ENCODE measurements at regions not wholly inside any gene's neighbourhood (a gene's known extent, or its start where the extent isn't known, plus 50 kb on each side); places are given as distances from the start of the nearest gene placed in this dataset.

- no peak for DNase-seq
Measured at GRCh38 chr4:106766519-106766918, 269.6 kb downstream of the DKK2 start.

GRCh38 chr4:106764774-106765173 is 271.3 kb downstream of the DKK2 start:
- no peak for DNase-seq

- no peak for DNase-seq
Measured at GRCh38 chr4:106762666-106763443, 273.3 kb downstream of the DKK2 start.

- DNase-seq = no peak
Measured at GRCh38 chr4:106753426-106753825, 282.7 kb downstream of the DKK2 start.

- DNase-seq = no peak
Measured at GRCh38 chr4:106746451-106746850, 289.7 kb downstream of the DKK2 start.

GRCh38 chr4:106738121-106738520 is 298.0 kb downstream of the DKK2 start:
- DNase-seq = no peak

- DNase-seq = no peak
Measured at GRCh38 chr4:106718548-106718947, 317.6 kb downstream of the DKK2 start.

- no peak for DNase-seq
Measured at GRCh38 chr4:106717091-106717490, 319.0 kb downstream of the DKK2 start.

GRCh38 chr4:106715825-106716224 is 320.3 kb downstream of the DKK2 start:
- no peak for DNase-seq

- DNase-seq = no peak
Measured at GRCh38 chr4:106708464-106708816, 327.7 kb downstream of the DKK2 start.

GRCh38 chr4:106707776-106708463 is 328.2 kb downstream of the DKK2 start:
- no peak for DNase-seq

GRCh38 chr4:106704253-106704870 is 331.8 kb downstream of the DKK2 start:
- DNase-seq = no peak

GRCh38 chr4:106700321-106700720 is 331.7 kb upstream of the GIMD1 start:
- DNase-seq = no peak

GRCh38 chr4:106698621-106699195 is 330.1 kb upstream of the GIMD1 start:
- no peak for DNase-seq

- DNase-seq = no peak
Measured at GRCh38 chr4:106695501-106696262, 327.1 kb upstream of the GIMD1 start.

- no peak for DNase-seq
Measured at GRCh38 chr4:106694232-106694631, 325.7 kb upstream of the GIMD1 start.

GRCh38 chr4:106691749-106692148 is 323.2 kb upstream of the GIMD1 start:
- no peak for DNase-seq

- no peak for DNase-seq
Measured at GRCh38 chr4:106690487-106690886, 321.9 kb upstream of the GIMD1 start.

- no peak for DNase-seq
Measured at GRCh38 chr4:106687026-106687425, 318.4 kb upstream of the GIMD1 start.

GRCh38 chr4:106681381-106681921 is 312.9 kb upstream of the GIMD1 start:
- DNase-seq = no peak

GRCh38 chr4:106679063-106679462 is 310.5 kb upstream of the GIMD1 start:
- DNase-seq = no peak

- DNase-seq = no peak
Measured at GRCh38 chr4:106677213-106677612, 308.6 kb upstream of the GIMD1 start.

All from NCI-H2081 treated with DMSO at 0.1 percent for 48 hours (cell line).